NCI-H446 (cell line): ENCODE measurements at regions not wholly inside any gene's neighbourhood (a gene's known extent, or its start where the extent isn't known, plus 50 kb on each side); places are given as distances from the start of the nearest gene placed in this dataset.

Experiments used
- DNase-seq, 2 experiments: peaks; one replicate each; lab custom pipeline; 2025; lab: John Stamatoyannopoulos, UW

GRCh38 chr6:164216368-164216767 lies 801.9 kb downstream of the QKI start:
- peak in 1 of 2 experiments; percentile 18 for DNase-seq

GRCh38 chr6:164214066-164214465 lies 799.5 kb downstream of the QKI start:
- peak in 1 of 2 experiments; percentile 35 for DNase-seq

GRCh38 chr6:164211254-164211653 lies 796.7 kb downstream of the QKI start:
- no peak for DNase-seq

- DNase-seq: no peak
Observed at GRCh38 chr6:164210783-164211182, 796.3 kb downstream of the QKI start.

GRCh38 chr6:164210323-164210722 lies 795.8 kb downstream of the QKI start:
- DNase-seq: no peak

GRCh38 chr6:164208371-164208770 lies 793.9 kb downstream of the QKI start:
- DNase-seq: no peak

GRCh38 chr6:164206807-164207423 lies 792.4 kb downstream of the QKI start:
- DNase-seq: no peak

GRCh38 chr6:164200071-164200470 lies 785.6 kb downstream of the QKI start:
- DNase-seq: no peak

- no peak for DNase-seq
Observed at GRCh38 chr6:164195942-164196281, 781.4 kb downstream of the QKI start.

- no peak for DNase-seq
Observed at GRCh38 chr6:164195278-164195941, 780.9 kb downstream of the QKI start.

GRCh38 chr6:164188861-164189260 lies 774.3 kb downstream of the QKI start:
- DNase-seq: no peak

GRCh38 chr6:164185471-164185871 lies 771.0 kb downstream of the QKI start:
- DNase-seq: no peak

- DNase-seq: peak in 1 of 2 experiments; percentile 38
Observed at GRCh38 chr6:164184410-164184809, 769.9 kb downstream of the QKI start.

- no peak for DNase-seq
Observed at GRCh38 chr6:164183556-164184123, 769.1 kb downstream of the QKI start.

- no peak for DNase-seq
Observed at GRCh38 chr6:164178679-164179332, 764.3 kb downstream of the QKI start.

- DNase-seq: no peak
Observed at GRCh38 chr6:164169355-164169754, 754.8 kb downstream of the QKI start.

GRCh38 chr6:164168595-164168994 lies 754.1 kb downstream of the QKI start:
- no peak for DNase-seq

- DNase-seq: no peak
Observed at GRCh38 chr6:164167873-164168405, 753.4 kb downstream of the QKI start.

GRCh38 chr6:164166996-164167395 lies 752.5 kb downstream of the QKI start:
- DNase-seq: no peak

GRCh38 chr6:164166515-164166914 lies 752.0 kb downstream of the QKI start:
- no peak for DNase-seq

GRCh38 chr6:164164876-164165275 lies 750.4 kb downstream of the QKI start:
- DNase-seq: no peak

- no peak for DNase-seq
Observed at GRCh38 chr6:164163239-164163638, 748.7 kb downstream of the QKI start.

- DNase-seq: no peak
Observed at GRCh38 chr6:164159061-164159460, 744.5 kb downstream of the QKI start.
